ENCODE measurements at regions not wholly inside any gene's neighbourhood (a gene's known extent, or its start where the extent isn't known, plus 50 kb on each side); places are given as distances from the start of the nearest gene placed in this dataset.

- Histone ChIP-seq H3K36me3 (ENCODE audit: control insufficient read depth in 4 of 4, insufficient read depth in 4 of 4, low read length in 4 of 4) (no peaks in the 10 kb centered on the region), H3K4me1 (ENCODE audit: control insufficient read depth in 5 of 5, insufficient read depth in 5 of 5, low read length in 5 of 5) (no peaks in the 10 kb centered on the region), H3K9ac (ENCODE audit: insufficient read depth in 1 of 2, low read length in 2 of 2) (no peak overlapping the region), H3K27ac (ENCODE audit: low read depth in 1 of 2, low read length in 1 of 2) (no peak overlapping the region), H3K9me3 (ENCODE audit: control insufficient read depth in 4 of 4, insufficient read depth in 3 of 4, low read length in 3 of 4) (peaks cover 0 to 7% (median 1%) of the 10 kb centered on the region in 4 donors), H3K27me3 (ENCODE audit: control insufficient read depth in 3 of 3, insufficient read depth in 3 of 3, low read length in 2 of 3) (no peaks in the 10 kb centered on the region), H3K4me3 (no peak overlapping the region)
- TF ChIP-seq CTCF (IDR thresholded peaks at IDR 0.05; ENCODE audit: control extremely low read depth, extremely low read depth): no peak
- no peak for ATAC-seq (ENCODE audit: insufficient read depth, low FRiP score)
- 74 to 78% methylated on average over 4 of the region's 4 CpGs for WGBS, 2 donors
- DNase-seq: no peak
Observed at GRCh38 chr14:95023886-95024285, 133.4 kb downstream of the DICER1 start.

- Histone ChIP-seq H3K4me1 (ENCODE audit: control insufficient read depth in 5 of 5, insufficient read depth in 5 of 5, low read length in 5 of 5) (no peaks in the 10 kb centered on the region), H3K36me3 (ENCODE audit: control insufficient read depth in 4 of 4, insufficient read depth in 4 of 4, low read length in 4 of 4) (no peaks in the 10 kb centered on the region), H3K27ac (ENCODE audit: low read depth in 1 of 2, low read length in 1 of 2) (no peak overlapping the region), H3K9ac (ENCODE audit: insufficient read depth in 1 of 2, low read length in 2 of 2) (no peak overlapping the region), H3K27me3 (ENCODE audit: control insufficient read depth in 3 of 3, insufficient read depth in 3 of 3, low read length in 2 of 3) (no peaks in the 10 kb centered on the region), H3K9me3 (ENCODE audit: control insufficient read depth in 4 of 4, insufficient read depth in 3 of 4, low read length in 3 of 4) (peaks cover 0 to 7% (median 1%) of the 10 kb centered on the region in 4 donors), H3K4me3 (no peak overlapping the region)
- ATAC-seq (ENCODE audit: insufficient read depth, low FRiP score) (no peak), DNase-seq (no peak)
- TF ChIP-seq CTCF (IDR thresholded peaks at IDR 0.05; ENCODE audit: control extremely low read depth, extremely low read depth): no peak
- 88% methylated on average over 9 of the region's 9 CpGs for WGBS, 2 donors
Observed at GRCh38 chr14:95023115-95023514, 134.2 kb downstream of the DICER1 start.

- Histone ChIP-seq H3K27me3 (ENCODE audit: control insufficient read depth in 3 of 3, insufficient read depth in 3 of 3, low read length in 2 of 3) (no peaks in the 10 kb centered on the region), H3K9me3 (ENCODE audit: control insufficient read depth in 4 of 4, insufficient read depth in 3 of 4, low read length in 3 of 4) (peaks cover 0 to 7% (median 1%) of the 10 kb centered on the region in 4 donors), H3K36me3 (ENCODE audit: control insufficient read depth in 4 of 4, insufficient read depth in 4 of 4, low read length in 4 of 4) (no peaks in the 10 kb centered on the region), H3K4me3 (no peak overlapping the region), H3K9ac (ENCODE audit: insufficient read depth in 1 of 2, low read length in 2 of 2) (no peak overlapping the region), H3K4me1 (ENCODE audit: control insufficient read depth in 5 of 5, insufficient read depth in 5 of 5, low read length in 5 of 5) (no peaks in the 10 kb centered on the region), H3K27ac (ENCODE audit: low read depth in 1 of 2, low read length in 1 of 2) (no peak overlapping the region)
- 81 to 90% methylated on average over 2 of the region's 2 CpGs for WGBS, 2 donors
- DNase-seq: no peak
- ATAC-seq (ENCODE audit: insufficient read depth, low FRiP score): no peak
- TF ChIP-seq CTCF (IDR thresholded peaks at IDR 0.05; ENCODE audit: control extremely low read depth, extremely low read depth): no peak
Observed at GRCh38 chr14:95021588-95021987, 135.7 kb downstream of the DICER1 start.

GRCh38 chr14:95018821-95019220 lies 138.5 kb downstream of the DICER1 start:
- no peaks in the 10 kb centered on the region for H3K4me1 ChIP-seq (ENCODE audit: control insufficient read depth in 5 of 5, insufficient read depth in 5 of 5, low read length in 5 of 5)
- DNase-seq (peak in 2 of 3 donors; percentile 33 to 55), ATAC-seq (ENCODE audit: insufficient read depth, low FRiP score) (peak; percentile 47)
- no peak overlapping the region for H3K9ac ChIP-seq (ENCODE audit: insufficient read depth in 1 of 2, low read length in 2 of 2)
- no peak overlapping the region for H3K27ac ChIP-seq (ENCODE audit: low read depth in 1 of 2, low read length in 1 of 2)
- no peaks in the 10 kb centered on the region for H3K27me3 ChIP-seq (ENCODE audit: control insufficient read depth in 3 of 3, insufficient read depth in 3 of 3, low read length in 2 of 3)
- no peak for TF ChIP-seq CTCF (IDR thresholded peaks at IDR 0.05; ENCODE audit: control extremely low read depth, extremely low read depth)
- H3K4me3 ChIP-seq: no peak overlapping the region
- 65 to 77% methylated on average over 4 of the region's 4 CpGs for WGBS, 2 donors
- H3K36me3 ChIP-seq (ENCODE audit: control insufficient read depth in 4 of 4, insufficient read depth in 4 of 4, low read length in 4 of 4): no peaks in the 10 kb centered on the region
- H3K9me3 ChIP-seq (ENCODE audit: control insufficient read depth in 4 of 4, insufficient read depth in 3 of 4, low read length in 3 of 4): peaks cover 0 to 7% (median 1%) of the 10 kb centered on the region in 4 donors
